Inflammatory macrophage (primary cell): ENCODE measurements at regions not wholly inside any gene's neighbourhood (a gene's known extent, or its start where the extent isn't known, plus 50 kb on each side); places are given as distances from the start of the nearest gene placed in this dataset.

Source experiments
- DNase-seq, 2 donors: peaks; one replicate each; pipeline ENCODE4 v3.0.0-alpha.2; 2020 to 2022

DNA sequence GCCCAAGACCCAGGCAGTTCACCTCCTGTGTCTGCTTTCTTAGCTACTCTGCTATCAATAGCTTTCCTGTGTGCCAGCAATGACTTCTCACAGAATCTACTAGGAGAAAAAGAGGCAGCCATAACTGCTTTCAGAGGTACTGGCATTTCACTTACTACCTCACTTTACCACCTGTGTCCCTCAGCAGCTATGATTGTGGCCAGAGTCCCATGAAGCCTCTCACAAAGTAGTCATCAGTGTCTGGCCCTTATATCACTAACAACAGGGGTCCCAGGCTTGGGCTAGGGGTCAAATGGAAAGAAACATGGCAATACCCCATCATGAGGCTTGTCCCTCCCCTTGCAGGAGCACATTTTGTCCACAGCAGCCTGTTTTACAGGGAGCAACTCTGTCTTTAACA is 62.7 kb upstream of the EPS8L3 start:
- no peak for DNase-seq

DNA sequence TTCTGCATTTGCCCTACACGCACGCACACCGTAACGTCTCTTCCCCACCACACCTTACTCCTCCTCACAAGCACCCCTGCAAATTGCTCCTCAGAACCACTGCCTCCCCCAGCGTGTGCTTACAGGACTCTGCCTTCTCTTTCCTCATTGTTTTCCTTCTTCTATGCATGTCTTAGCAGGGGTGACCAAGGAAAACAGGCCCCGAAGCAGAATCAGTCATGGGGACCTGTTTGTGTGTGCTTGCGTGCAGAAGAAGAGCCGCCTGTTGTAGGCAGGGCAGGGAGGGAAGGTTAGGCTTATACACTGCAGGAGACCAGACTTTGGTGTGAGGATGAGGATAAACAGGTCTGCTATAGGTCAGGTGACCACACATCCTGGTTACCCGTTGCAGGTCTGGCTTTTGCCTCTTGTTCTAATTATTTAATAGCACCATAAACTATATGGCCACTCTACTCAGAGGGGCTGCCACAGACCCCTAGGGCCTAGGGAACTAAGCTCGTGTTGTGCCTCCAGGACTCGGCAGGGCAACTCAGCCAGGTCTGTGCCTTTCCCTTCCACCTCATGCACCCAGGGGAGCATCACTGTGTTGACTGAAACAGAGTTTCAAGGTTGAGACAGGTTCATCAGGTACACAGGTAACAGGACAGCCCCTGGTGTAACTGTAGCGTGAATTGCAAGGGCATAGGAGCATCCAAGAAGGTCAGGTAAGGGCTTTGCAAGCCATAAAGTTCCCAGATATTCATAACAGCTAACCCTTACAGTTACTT is 60.8 kb upstream of the EPS8L3 start:
- DNase-seq: no peak

DNA sequence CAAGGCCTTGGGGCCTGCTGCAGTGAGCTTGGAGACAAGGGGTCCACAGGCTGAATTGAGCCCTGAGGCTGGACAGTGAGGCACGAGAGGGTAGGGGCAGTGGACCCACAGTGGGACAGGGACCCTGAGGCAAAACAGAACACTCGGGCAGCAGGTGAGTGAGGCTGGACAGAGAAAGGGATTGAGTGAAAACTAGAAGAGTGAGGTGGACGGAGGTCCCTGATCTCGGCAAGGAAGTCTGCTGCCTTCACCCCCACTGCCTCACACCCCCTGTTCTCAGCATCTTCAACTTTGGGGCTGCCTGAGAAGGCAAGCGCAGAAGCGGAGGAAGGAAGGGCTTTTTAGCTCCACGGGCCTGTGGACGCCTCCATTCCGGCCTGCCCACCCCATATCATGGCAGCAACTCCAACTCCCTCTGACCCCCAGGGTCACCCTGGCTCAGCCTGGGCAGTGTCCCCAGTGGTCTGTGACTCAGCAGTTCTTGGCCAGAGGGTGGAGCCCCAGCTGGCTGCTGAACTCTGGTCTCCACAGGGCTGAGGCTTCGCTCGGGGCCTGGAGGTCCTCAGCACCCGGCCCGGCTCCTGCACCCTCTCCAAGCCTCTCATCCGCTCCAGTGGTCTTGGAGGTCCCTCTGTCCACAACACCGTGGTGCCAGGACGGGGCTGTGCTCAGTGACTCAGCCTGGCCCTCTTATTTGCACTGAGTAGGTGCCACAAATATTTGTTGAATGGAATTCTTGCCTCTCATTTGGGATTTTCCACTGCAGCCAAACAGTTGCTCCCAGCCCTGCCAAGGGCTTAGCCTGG is 60.0 kb upstream of the EPS8L3 start:
- peak; percentile 22 to 52 for DNase-seq

DNA sequence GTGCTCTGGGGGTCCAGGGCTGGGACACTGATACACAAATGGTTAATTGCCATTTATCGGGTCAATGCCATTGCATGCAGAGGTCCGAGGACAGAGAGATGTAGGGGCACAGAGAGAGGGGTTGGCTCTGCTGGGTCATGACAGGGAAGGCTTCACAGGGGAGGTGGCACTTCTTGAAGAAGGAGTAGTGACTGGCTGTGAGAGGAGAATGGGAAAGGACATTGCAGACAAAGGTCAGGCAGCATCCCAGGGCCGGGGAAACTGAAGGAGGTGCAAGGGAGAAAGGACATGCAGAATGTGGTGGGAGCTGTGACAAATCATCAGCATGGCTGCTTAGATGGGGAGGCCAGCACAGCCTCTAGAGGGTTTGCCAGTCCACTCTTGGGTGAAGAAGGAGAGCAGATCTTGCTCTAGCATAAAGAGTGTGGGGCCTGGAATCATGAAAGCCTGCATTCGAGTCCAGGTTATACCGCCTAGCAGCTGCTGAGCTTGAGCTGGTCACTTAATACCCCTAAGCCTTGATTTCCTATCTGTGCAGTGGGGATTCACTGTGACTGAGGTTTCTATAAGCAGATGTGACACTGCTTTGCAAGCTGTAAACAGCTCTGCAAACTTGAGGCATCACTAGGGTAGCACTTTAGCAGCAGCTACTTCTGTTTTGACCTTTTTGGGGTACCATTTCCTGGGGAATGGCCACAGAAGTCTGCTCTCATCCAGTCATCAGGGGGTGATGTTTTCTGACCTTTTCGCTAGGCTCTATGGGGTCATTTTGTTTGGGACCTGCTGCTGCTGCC is 59.2 kb upstream of the EPS8L3 start:
- peak; percentile 6 to 53 for DNase-seq

DNA sequence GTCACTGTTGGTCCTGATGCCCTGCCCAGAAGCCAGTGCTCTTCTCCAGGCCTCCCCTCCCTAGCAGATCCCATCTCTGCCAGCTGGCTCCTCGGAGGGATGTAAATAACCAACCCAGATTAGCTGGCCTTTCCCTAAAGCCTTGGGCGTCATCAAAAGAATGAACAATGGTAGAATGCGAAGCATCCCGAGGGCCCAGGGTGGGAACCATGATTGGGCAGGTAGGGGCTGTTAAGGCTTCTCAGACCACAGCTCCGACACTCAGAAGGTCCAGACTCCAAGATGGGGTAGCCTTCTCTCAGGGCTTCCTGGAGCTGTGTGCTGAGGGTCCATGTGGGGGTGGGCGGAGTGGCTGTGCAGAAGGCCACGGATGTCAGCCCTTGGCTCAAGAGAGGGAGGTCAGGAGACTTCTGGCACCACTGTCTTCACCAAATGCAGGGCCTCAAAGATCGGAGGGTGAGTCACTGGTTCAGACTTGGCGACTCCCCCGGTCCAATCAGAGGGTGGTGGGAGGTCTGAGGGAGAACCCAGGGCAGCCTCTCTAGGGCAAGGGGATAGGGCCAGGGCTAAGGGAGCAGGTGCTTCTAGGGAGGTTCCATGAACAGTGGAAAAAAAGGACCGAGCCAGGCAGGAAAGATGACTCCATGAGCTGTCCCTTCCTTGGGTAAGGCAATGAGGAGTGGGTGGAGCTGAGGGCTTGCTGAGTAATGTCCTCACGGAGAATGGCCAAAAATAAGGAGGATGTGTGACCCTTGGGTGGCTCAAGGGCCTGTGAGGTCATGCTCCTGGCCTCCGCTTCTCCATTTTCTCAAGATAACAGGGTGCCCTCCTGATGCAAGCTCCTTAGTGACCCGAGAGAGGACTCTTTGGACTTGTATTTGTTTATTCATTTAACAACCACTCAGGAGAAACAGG is 58.4 kb upstream of the EPS8L3 start:
- peak; percentile 98 to 99 for DNase-seq

DNA sequence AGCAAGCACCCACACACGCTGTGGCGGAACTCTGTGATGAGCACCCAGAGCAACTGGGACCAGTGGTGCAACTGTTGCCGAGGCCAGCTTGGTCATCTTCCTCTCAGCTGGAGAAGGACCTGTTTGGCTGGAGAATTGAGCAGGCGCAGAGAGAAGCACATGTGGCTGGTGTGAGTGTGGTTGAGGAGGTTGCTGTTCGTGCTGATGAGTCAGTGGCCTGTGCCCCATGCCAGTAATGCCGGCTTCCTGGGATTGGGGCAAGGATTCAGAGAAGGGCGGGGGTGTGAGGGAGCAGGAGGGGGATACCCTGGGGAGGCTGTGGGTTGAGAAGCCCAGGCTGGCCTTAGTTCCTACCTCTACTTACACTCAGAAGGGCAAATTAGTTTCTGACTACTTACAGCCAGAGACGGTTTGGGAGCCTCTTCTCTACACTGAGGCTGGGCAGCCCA is 57.5 kb upstream of the EPS8L3 start:
- DNase-seq: peak; percentile 99

DNA sequence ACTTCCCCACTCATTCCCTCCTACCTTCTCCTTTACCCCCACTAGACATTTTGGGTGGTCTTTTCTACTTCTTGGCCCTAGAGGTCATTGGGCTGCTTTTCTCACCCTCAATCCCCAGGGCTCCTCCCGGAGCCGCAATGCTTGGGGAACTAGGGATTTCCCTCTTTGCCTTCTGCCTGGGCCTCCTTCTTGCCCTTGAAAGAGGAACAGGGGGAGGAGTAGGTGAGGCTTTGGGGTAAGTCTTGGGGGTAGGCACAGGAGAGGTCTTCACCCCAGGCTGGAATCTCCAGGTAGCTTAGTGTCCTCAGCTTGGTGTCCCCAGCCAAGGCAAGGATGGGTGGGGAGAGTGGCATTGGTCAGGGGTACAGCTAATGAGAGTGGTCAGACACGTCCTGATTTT is 56.2 kb upstream of the EPS8L3 start:
- peak; percentile 49 to 63 for DNase-seq

DNA sequence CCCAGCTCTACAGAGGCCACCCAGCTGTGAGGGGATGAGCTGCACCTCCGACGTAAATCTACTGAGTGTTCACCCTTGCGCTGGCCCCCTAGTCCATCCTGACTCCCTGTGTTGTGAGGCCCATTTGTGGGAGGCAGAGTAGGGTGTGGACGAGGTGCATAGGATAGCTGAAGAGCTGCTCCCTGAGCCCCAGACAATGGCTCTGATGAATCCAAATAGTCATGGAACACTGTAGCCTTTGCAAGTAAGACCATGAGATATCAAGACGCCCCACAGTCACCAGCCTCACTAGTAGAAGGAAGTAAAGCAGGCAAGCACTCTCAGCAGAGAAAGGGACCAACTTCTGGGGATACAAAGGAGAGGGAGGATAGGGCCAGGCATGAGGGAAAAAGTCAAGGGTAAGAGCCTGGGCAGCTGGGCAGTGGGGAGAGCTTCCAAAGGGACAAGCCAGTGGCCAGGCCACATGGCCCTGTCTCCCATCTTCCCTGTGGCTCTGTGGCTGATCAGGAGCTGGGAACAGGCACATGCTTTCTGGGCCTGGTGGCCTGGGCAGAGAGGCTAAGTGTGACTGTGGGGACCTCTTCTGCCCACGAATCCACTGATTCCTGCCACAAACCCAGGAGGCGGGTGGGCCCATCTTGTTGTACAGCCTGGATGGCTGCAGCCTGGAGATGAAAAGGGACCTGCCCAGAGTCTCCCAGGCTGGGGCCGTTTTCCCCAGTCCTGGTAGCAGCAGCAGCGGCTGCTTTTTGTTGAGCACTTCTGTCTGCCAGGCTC is 55.5 kb upstream of the EPS8L3 start:
- peak in 1 of 2 donors; percentile 25 for DNase-seq

DNA sequence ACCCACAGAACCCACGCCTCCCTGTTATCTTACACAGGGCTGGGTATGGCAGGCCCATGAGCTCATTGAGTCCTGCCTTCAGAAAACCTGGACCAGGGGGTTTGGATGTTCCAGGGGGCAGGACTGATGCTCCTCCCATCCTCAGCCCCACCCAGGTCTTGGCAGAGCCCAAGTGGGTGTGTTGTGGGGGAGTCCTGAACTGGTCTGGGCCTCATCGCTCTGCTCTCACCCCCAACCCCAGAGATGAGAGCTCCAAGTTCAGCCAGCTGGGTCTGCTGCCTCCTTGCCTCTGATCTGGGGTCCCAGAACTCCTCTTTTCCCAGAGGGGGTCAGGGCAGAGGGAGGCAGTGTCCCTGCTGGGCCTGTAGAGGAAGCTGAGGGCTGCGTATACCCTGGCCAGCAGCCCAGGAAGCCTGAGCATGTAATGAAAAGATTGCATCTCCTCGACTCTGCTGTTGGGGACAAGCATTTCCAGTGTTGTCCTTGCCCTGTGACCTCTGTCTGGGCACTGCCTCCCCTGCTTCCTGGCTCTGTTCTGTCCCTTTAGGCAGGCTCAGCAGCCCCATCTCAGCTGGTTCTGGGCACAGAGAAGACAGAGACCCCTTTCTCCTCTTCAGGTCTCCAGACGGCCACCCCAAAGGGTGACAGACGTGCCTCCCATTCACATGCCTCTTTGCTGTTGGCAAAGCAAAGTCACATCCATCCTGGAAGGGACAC is 54.7 kb upstream of the EPS8L3 start:
- peak; percentile 32 to 56 for DNase-seq

DNA sequence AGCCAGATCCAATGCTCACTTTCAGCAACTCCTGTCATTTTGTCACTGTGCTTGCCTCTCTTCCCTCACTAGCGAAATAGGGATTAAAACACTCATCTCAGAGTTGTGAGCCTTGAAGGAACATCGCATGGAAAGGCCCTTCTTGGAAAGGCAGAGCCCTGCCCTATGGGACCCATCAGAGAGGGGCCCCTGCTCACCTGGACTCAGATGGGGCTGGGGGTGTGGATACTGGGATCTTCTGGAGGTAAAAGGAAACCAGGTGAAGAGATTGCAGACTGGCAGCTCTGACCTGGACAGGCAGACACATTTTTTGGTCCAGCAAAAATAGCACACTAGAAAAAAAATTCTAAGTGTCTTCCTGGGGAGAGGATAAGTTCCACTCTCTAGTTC is 54.2 kb upstream of the EPS8L3 start:
- no peak for DNase-seq

DNA sequence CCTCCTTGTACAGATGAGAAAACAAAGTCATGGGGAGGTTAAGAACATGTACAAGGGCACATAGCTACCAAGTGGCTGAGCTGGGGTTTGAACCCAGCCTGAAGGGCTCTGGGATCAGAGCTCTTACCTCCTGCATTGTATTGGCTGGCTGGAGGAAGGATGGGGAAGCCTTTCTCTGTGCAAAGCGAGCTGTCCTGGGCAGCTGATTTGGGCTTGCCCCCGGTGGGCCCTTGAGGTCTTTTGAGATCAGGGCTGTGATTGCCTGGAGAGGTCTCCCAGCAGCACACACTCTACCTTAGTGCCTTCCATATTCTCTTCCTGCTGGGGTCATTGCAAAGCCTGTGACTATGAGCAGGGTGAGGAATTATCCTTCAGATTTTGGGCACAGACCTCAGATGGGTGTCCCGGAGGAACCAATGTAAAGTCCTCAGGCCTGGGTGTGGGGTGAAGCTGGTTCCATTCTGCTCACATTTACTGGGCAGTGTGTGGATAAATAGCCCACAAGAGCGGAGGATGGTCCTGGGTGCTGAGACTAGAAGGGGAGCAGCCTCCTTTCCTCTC is 53.3 kb upstream of the EPS8L3 start:
- no peak for DNase-seq

DNA sequence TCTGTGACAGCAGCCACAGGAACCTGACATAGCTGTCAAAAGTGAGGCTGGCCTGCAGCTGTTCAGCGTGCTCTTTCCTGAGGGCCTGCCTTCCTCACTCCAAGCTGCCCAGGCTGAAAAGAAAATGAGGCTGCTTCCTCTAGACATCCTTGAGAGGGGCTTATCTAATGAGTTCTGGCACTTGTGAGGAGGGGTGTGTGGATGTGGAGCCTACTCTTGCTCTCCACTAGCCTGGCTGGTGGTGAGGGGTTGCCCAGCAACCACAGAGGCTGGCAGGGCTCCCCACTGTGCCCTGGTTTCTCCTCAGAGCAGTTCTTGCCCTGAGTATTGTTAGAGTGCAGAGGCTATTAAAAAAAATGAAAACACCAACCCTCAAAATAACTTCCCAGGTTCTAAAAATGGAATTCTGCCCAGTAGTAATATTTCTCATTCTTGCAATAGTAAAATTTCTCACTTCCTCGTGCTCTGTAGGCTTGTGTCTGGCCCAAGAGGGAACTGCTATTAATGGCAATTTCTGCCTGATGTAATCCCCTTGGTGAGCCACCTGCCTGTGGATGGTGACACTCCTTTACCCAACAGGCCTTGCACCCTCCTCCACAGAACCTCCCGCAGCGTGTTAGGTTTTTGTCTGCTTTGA is 52.6 kb upstream of the EPS8L3 start:
- peak; percentile 96 to 98 for DNase-seq

DNA sequence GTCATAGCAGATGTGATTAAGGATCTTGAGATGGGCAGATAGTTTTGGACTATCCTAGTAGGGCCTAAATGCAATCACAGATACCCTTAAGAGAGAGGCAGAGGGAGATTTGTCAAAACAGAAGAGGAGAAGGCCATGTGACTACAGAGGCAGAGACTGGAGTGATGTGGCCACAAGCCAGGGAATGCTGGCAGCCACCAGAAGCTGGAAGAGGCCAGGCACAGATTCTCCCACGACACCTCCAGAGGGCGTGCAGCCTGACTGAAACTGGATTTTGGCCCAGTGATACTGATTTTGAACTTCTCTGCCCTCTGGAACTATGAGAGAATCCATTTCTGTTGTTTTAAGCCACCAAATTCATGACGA is 52.1 kb upstream of the EPS8L3 start:
- no peak for DNase-seq

DNA sequence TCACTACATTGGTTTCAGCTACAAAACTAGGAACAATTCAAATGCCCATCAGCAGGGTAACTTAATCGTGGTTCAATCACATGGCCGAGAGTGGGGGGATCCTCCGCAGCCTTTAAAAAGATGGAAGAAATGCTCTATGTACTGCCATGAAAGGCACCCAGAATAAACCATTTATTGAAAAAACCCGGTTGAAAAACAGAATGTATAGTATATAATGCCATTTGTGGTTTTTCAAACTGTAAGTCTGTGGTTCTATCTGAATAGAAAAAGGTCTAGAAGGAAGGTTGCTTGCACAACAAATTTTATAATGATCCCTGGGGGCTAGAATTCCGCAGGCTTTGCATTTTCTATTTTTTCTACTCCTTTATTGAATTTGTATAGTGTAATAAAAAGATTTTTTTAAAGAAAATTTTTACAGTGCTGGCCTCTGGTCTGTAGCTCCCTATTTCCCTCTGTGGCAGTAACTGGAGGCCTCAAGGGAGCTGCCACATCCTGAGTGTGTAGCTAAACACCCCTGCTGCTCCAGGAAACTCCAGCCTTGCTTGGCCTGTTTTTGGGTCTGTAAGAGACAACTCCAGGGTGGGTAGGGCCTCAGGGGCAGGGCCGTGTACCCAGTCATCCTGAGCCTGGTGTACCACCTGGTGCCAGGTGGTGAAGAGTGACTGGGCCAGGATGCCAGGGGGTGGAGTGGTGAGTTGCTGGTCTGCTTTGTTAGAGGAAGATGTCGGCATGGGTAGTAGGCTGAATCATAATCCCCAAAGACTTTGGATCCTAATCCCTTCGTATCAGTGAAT is 51.5 kb upstream of the EPS8L3 start:
- no peak for DNase-seq

DNA sequence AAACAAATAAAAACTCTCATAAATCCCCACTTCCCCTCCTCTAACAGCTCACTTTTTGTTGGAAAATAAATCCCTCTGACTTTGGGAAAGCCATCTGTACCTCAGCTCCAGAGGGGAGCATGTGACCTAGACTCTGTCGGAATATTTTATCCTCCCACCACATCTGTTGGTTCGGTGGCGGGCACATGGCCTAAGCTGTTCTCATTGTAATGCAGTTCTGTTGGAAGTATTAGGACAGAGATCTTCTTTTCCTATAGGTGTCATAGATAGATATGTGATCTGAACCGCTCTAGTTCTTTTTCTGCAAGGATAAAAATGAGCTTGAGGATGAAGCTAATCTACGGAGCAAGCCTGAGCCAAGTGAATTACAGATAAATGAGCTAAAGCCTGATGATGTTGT is 50.5 kb upstream of the EPS8L3 start:
- no peak for DNase-seq
